Left lung (tissue), 4 donors: ENCODE measurements at regions not wholly inside any gene's neighbourhood (a gene's known extent, or its start where the extent isn't known, plus 50 kb on each side); places are given as distances from the start of the nearest gene placed in this dataset.

Experiments
- ATAC-seq: fragments of 200-7000 bp; cut with Tn5 transposase; one replicate; pipeline ENCODE4 v1.9.1; 2020; ENCODE audit warnings: moderate library complexity
- DNase-seq, 4 donors: peaks; one replicate each; pipeline ENCODE4 v3.0.0-alpha.2; 2013 to 2020
- H3K27ac ChIP-seq, 2 donors: fragments of 200-600 bp; sonication (generic) in 1 of 2; one replicate each; pipeline versions ENCODE4 v1.5.0 to v1.8.0; 2020 to 2021
- H3K27me3 ChIP-seq, 2 donors: fragments of 200-600 bp; sonication (generic) in 1 of 2; one replicate each; pipeline versions ENCODE4 v1.5.0 to v1.8.0; 2020 to 2021
- H3K36me3 ChIP-seq, 2 donors: fragments of 200-600 bp; sonication (generic) in 1 of 2; one replicate each; pipeline versions ENCODE4 v1.5.0 to v1.8.0; 2020 to 2021
- H3K4me1 ChIP-seq, 2 donors: fragments of 200-600 bp; one replicate each; pipeline ENCODE4 v1.8.0; 2021
- H3K4me3 ChIP-seq, 2 donors: fragments of 200-600 bp; sonication (generic) in 1 of 2; one replicate each; pipeline versions ENCODE4 v1.5.0 to v1.8.0; 2020 to 2021; ENCODE audit warnings: mild to moderate bottlenecking in 1 of 2
- H3K9me3 ChIP-seq, 2 donors: fragments of 200-600 bp; sonication (generic) in 1 of 2; one replicate each; pipeline versions ENCODE4 v1.5.0 to v1.8.0; 2020 to 2021
- CTCF ChIP-seq, 2 donors: fragments of 200-600 bp; sonication (generic) in 1 of 2; IDR thresholded peaks; one replicate each; pipeline versions ENCODE4 v1.5.0 to v1.8.0; 2021; ENCODE audit warnings: antibody characterized with exemption in 2 of 2
- intact Hi-C, 2 donors: fragments of 100-400 bp; cut with DNase I; formaldehyde crosslinking; loops; one replicate each; pipeline versions ENCODE4 v1.11.2 to v1.14.2; 2022
- donor health status: DM: no; HTN: yes; CAD: no.
- donor health status: DM: no; HTN: no; CAD: no.

GRCh38 chr3:74075241-74075640, 450.5 kb upstream of the PDZRN3 start:
- Histone ChIP-seq H3K4me3 (no peak overlapping the region), H3K27ac (no peak overlapping the region), H3K9me3 (no peaks in the 10 kb centered on the region), H3K27me3 (no peaks in the 10 kb centered on the region), H3K36me3 (no peaks in the 10 kb centered on the region), H3K4me1 (no peaks in the 10 kb centered on the region)
- ATAC-seq (no peak), DNase-seq (peak in 2 of 4 donors; percentile 41 to 78)
- no peak for TF ChIP-seq CTCF (IDR thresholded peaks at IDR 0.05)
- intact Hi-C loops = no loop called here

GRCh38 chr3:74074700-74075099, 450.0 kb upstream of the PDZRN3 start:
- ATAC-seq (no peak), DNase-seq (no peak)
- H3K36me3 ChIP-seq = no peaks in the 10 kb centered on the region
- H3K4me1 ChIP-seq = no peaks in the 10 kb centered on the region
- intact Hi-C loops = no loop called here
- H3K27me3 ChIP-seq = no peaks in the 10 kb centered on the region
- H3K4me3 ChIP-seq = no peak overlapping the region
- no peak overlapping the region for H3K27ac ChIP-seq
- TF ChIP-seq CTCF (IDR thresholded peaks at IDR 0.05) = no peak
- no peaks in the 10 kb centered on the region for H3K9me3 ChIP-seq

GRCh38 chr3:74067296-74067695, 442.6 kb upstream of the PDZRN3 start:
- Histone ChIP-seq H3K27ac (no peak overlapping the region), H3K27me3 (no peaks in the 10 kb centered on the region), H3K4me1 (no peaks in the 10 kb centered on the region), H3K4me3 (no peak overlapping the region), H3K36me3 (no peaks in the 10 kb centered on the region), H3K9me3 (no peaks in the 10 kb centered on the region)
- TF ChIP-seq CTCF (IDR thresholded peaks at IDR 0.05) = no peak
- DNase-seq (peak in 2 of 4 donors; percentile 54 to 72), ATAC-seq (peak; percentile 55)
- intact Hi-C loops = no loop called here

GRCh38 chr3:74066456-74066855, 441.7 kb upstream of the PDZRN3 start:
- no peak for TF ChIP-seq CTCF (IDR thresholded peaks at IDR 0.05)
- H3K4me1 ChIP-seq = no peaks in the 10 kb centered on the region
- H3K27me3 ChIP-seq = no peaks in the 10 kb centered on the region
- no peak overlapping the region for H3K27ac ChIP-seq
- no peaks in the 10 kb centered on the region for H3K36me3 ChIP-seq
- H3K4me3 ChIP-seq = no peak overlapping the region
- DNase-seq (no peak), ATAC-seq (no peak)
- intact Hi-C loops = no loop called here
- H3K9me3 ChIP-seq = no peaks in the 10 kb centered on the region

GRCh38 chr3:74059923-74060600, 435.3 kb upstream of the PDZRN3 start:
- no peaks in the 10 kb centered on the region for H3K9me3 ChIP-seq
- H3K27me3 ChIP-seq = no peaks in the 10 kb centered on the region
- no peaks in the 10 kb centered on the region for H3K4me1 ChIP-seq
- ATAC-seq = no peak
- TF ChIP-seq CTCF (IDR thresholded peaks at IDR 0.05) = no peak
- no peak overlapping the region for H3K27ac ChIP-seq
- peak in 2 of 4 donors; percentile 81 to 86 for DNase-seq
- intact Hi-C loops = no loop called here
- no peaks in the 10 kb centered on the region for H3K36me3 ChIP-seq
- H3K4me3 ChIP-seq = no peak overlapping the region
